NCI-H1105 (cell line): ENCODE measurements at regions not wholly inside any gene's neighbourhood (a gene's known extent, or its start where the extent isn't known, plus 50 kb on each side); places are given as distances from the start of the nearest gene placed in this dataset.
"Not testable (repeated sequence)": the region's sequence is repeated elsewhere in the genome, so short reads cannot be mapped to it uniquely, and the experiment has no call there.

ENCODE experiments used
- DNase-seq: peaks from one replicate; lab custom pipeline; 2025; lab: John Stamatoyannopoulos, UW

DNA sequence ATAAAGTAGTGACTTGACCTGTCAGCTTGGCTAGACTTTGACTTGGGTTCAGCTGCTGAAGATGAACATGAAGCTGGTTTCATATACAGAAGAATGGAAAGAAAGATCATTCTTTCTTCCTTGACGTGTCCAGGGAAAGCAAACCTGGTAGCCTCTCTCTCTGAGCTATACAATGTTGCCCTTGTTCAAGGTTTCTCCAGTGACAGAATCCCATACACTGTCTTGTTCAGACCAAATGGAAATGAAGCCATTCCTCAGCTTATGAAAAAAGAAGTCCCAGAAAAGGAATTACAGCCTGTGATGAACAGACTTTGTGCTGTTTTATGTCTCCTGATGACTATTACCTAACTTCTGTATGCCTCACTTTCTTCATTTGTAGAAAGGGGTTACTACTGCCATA lies 349.8 kb upstream of the KLF4 start:
- no peak for DNase-seq

DNA sequence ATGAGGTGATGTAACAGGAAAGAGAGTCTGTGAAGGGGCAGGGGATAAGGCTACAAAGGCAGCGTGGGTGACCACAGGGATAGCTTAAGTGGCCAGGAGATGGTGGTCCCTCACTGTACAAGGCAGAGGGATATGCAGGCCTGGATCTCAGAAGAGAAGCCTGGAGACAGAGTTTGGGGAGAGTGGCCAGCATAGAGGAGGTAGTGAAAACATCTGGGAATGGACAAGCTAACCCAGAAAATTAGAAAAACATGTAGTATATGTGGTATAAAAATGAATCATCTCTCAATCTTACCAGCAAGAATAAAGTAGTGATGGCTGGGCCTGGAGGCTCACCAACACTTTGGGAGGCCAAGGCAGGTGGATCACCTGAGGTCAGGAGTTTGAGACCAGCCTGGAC lies 349.2 kb upstream of the KLF4 start:
- DNase-seq, result no peak

DNA sequence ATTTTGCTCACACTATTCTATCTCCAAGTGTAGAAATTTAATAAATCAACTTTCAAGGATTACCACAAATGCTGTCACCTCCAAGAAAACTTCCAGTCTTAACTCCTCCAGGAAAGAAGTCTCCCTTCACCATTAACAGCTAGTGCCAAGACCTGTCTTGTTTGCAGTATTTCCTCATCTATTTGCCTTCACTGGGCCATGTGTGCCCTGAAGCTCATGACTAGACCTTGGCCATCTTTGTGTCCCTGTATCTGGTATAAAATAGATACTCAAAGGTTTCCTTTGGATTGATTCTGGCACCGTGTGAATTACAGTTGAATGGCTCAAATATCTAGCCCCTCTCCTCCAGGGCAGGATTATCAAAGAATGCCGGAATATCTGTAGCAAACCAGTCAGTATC lies 346.7 kb upstream of the KLF4 start:
- no peak for DNase-seq

DNA sequence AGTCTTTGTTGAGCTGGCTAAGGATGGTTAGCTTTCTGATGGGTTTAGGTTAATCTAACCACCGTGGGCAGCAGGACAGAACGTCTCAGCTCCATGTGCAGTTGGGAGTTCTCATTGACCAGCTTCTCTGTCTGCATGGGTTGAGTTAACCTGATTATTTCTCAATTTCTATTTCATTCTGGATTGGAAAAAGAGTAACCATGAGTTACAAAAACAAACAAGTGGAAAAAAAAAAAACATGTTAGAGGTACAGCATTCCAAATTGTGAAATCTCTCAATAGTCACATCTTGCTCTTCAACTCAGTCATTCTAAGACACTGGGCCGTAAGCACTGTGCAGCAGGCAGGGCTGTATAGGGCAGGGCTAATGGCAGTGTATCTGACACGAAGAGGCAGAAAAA lies 343.7 kb upstream of the KLF4 start:
- no peak for DNase-seq

DNA sequence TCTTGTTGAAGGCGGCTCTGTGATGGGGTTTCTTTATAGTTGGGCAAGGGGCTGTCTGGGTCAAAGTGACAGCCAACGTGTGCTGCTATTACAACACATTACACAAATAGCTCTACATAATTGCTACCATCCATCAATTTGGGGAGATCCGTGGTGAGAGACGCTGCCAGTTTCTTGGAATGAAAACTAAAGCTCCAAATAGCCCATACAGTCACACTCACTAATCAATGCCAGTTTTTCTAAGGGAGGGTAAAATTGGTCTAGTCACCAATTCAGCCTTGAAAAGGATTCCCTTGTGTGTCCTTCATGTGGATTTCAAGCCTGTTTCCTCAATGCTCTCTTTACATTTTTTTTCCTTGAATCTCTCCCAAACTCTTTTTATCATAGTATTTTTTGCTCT lies 343.3 kb upstream of the KLF4 start:
- no peak for DNase-seq

DNA sequence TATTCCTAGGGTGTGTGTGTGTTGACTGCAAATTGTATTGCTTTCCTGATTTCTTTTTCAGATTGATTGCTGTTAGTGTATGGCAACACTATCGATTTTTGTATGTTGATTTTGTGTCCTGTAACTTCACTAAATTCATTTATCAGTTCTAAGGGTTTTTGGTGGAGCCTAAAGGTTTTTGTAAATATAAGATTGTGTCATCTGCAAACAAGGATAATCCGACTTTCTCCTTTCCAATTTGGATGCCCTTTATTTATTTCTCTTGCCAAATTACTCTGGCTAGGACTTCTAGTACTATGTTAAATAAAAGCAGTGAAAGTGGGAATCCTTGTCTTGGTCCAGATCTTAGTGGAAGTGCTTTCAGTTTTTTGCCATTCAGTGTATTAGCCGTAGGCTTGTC lies 340.9 kb upstream of the KLF4 start:
- DNase-seq, result no peak

DNA sequence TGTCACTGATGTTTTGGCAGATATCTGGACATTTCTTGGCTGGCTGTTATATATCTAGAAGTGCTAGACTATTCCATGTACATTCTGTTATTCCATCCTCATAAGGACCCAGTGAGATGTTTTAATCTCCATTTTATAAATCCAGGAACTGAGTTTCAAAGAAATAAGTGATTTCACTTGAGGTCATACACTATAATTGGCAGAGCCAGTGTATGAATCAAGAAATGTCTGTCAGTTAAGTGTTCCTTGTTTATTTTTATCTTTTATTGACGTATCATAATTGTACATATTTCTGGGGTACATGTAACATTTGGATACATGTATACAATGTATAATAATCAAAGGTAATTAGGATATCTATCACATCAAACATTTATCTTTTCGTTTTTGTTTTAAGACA lies 338.3 kb upstream of the KLF4 start:
- DNase-seq, result no peak

DNA sequence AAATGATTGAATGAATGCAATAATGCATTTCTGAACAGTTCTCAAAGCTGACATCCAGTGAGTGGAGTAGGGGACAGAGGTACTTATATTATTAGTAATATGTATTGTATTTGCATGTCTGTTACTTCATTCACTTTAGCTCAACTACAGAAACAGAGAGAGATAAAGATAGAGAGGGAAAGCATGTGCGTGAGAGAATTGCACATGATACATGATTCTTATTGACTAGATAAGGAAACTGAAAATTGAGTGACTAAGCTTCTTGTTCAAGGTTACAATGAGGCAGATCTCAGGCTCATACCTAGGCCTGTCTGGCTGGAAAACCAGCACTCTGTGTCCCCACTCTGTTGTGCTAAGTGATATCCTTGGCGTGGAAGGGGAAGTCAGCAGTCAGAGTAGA lies 337.7 kb upstream of the KLF4 start:
- DNase-seq, result no peak

DNA sequence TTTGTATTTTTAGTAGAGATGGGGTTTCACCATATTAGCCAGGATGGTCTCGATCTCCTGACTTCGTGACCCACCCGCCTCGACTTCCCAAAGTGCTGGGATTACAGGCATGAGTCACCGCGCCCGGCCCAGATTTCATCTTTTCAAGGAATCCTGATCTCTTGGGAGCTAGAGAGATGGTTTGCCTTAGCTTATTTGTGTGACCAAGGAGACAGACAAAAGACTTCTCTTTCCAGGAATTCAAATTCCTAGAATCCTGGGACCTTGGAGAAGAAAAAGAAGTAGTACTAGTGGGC lies 337.1 kb upstream of the KLF4 start:
- not testable (repeated sequence) for DNase-seq

DNA sequence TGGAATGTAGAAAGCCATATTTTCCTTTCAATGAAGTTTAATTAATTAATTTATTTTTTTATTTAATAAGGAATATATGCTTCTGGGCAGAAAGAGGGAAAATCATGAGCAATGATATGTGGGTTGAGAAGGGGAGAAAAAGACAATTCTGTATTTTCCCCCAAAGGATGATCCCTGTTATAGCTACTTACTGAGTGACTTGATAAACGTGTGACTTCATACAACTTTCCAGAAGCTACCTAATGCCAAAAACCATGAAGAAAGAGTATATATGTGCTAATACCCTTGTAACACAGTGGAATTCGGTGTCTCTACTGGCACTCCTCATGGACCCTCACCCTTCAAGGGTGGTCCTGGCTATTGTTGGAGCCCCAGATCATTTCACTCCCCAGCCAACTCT lies 335.0 kb upstream of the KLF4 start:
- no peak for DNase-seq

DNA sequence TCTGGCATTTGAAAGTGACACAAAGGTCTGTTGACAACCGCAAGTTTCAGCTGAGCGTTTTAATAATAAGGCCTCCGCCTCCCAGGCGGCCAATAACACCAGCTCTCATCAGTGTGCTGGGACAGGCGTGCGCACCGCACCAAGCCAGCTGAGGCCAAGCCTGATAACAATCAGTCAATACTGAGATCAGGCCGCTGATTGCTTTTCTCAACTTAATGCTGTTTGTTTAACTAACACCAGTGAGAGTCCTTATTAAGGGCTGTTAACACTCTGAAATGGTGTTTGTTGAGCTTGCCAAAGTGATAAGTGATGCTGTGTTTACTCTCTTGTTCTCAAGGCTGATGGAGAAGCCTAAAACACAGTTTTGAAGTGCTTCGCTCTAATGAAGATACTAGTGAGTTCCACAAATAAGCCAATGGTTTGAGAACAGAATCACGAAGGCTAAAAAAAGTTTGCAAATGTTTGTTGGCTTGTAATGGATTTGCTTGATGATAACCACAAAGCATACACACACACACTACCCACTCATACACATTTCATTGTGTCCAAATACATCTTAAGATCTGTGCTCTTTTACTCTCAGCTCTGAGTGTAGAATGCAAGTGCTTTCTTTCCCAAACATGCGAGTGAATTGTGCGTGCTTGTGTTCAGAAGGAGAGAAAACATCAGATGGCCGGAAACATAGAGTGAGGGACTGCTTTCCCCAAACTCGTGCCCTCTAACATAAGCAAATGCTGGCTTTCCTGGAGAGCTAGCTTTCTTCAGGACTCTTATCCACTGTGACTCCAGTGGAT lies 330.4 kb upstream of the KLF4 start:
- DNase-seq, result peak; percentile 91

DNA sequence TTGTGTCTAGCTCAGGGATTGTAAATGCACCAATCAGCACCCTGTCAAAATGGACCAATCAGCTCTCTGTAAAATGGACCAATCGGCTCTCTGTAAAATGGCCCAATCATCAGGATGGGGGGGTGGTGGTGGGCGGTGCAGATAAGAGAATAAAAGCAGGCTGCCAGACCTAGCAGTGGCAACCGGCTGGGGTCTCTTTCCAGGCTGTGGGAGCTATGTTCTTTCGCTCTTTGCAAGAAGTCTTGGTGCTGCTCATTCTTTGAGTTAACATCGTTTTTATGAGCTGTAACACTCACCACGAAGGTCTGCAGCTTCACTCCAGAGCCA lies 328.9 kb upstream of the KLF4 start:
- DNase-seq, result not testable (repeated sequence)

DNA sequence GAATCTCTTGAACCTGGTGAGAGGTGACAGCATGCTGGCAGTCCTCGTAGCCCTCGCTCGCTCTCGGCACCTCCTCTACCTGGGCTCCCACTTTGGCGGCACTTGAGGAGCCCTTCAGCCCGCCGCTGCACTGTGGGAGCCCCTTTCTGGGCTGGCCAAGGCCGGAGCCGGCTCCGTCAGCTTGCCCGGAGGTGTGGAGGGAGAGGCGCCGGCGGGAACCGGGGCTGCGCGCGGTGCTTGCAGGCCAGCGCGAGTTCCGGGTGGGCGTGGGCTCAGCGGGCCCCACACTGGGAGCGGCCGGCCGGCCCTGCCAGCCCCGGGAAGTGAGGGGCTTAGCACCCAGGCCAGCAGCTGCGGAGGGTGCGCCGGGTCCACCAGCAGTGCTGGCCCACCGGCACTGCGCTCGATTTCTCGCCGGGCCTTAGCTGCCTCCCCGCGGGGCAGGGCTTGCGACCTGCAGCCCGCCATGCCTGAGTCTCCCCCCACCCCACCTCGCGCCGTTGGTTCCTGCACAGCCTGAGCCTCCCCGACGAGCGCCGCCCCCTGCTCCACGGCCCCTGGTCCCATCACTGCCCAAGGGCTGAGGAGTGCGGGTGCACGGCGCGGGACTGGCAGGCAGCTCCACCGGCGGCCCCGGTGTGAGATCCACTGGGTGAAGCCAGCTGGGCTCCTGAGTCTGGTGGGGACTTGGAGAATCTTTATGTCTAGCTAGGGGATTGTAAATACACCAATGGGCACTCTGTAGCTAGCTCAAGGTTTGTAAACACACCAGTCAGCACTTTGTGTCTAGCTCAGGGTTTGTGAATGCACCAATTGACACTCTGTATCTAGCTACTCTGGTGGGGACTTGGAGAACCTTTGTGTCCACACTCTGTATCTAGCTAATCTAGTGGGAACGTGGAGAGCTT lies 328.3 kb upstream of the KLF4 start:
- not testable (repeated sequence) for DNase-seq

DNA sequence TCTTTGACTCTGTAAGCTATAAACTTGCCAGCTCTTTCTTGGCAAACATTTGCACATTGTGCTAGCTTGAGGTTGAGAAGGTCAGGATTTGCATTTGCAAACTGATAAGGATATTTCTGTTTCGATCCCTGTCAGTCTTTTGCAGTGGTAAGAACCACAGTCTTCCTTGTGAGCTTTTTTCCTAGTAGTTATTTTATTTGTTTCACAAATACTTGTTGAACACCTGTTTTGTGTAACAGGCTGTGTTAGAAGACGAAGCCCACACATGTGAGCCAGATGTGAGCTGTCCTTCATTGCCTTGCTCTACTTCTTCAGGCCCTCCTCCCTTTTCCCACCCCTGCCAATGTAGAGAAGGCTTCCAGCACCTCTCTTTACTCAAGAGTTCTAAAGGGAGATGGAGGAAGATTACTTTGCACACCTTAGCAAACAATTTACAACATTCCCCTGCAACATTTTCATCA lies 327.0 kb upstream of the KLF4 start:
- no peak for DNase-seq

DNA sequence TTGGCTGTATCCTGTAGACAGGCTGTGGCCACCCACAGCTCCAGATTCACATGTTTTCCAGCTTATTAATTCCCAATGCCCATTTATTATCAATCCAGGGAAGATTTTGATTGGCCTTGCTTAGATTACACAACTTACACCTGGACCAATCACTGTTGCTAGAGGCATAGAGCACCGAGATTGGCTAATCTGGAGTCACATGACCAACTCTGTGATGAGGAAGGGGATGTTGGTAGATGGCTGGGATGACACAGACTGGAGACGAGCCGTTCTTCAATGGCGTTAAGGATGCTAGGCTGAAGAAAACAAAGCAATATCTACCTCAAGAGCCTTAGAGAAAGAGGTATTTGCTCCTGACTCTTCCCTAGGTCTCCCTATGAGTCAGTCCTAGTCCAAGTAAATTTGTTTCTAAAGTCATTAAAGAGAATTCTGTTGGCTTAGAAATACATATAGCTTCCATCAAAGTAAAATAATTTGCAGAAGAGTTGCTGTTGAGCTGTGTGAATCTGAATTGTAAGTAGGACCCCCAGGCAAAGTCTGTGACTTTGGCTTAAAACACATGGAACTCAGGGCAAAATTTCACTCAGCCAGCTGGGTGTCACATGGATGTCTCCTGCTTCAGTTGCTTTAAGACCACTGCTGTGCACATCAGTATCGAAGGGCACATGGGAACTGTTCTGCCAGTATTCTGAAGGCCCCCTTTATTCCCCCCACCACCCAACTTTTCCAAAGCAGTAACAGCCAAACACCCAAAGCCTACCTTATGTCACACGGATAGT lies 326.4 kb upstream of the KLF4 start:
- DNase-seq, result no peak

DNA sequence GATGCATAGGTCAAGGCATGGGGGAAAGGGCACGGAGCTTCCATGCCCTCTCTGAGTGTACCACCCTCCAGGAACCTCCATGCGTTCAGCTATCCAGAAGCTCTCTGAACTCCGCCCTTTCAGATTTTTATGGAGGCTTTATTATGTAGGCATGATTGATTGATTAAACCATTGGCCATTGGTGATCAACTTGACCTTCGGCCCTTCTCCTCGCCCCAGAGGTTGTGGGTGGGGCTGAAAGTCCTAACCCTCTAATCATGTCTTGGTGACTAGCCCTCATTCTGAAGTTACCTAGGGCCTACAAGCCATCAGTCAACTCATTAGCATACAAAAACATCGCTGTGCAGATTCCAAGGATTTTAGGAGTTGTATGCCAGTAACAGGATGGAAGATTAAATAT lies 323.7 kb upstream of the KLF4 start:
- no peak for DNase-seq

DNA sequence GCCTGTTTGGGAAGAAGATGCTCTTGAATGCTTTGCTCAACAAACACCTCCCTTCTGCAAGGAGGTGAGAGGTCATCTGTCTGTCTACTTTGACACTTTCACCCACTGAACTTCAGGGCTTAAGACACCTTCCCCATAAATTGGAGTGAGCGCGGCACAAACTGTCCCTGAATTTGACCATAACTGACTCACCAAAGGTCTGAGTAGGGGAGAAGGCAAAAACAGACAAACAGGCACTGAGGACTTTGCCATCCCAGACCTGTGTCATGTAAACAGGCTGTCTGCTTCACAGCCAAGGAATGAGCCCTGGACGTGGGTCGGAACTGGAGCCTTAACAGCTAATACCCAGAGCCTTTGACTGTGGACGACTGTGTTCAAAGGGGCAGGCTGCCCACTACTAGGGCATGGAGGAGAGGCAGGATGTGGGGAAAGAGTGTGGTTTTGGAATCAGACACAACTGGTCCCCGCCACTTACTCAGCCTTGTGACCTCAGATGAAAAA lies 320.9 kb upstream of the KLF4 start:
- no peak for DNase-seq

DNA sequence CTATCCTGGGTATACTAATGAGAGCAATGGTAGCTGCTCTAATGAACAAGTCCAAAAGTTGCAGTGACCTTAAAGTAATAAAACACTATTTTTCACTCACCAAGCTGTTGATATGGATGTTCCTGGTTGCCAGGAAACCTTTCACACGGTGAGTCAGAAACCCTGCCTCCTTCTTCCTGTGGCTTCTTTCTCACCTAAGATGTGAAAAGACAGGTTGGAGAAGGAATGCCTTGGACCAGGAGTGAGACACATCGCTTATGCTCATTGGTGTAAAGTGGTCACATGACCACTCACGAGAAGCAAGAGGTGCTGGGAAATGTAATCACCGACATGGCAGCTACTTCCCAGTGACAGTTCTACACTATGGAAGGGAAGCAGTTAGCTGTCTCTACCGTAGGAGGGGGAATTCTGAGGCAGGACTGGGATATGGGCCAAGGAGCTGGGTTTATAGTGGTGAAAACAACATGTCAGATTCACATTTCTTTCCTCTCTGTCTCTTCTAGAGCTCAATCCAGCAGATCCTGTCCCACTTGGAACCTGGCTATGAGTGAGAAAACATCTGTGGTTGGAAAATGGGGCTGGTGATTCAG lies 320.4 kb upstream of the KLF4 start:
- DNase-seq, result no peak

DNA sequence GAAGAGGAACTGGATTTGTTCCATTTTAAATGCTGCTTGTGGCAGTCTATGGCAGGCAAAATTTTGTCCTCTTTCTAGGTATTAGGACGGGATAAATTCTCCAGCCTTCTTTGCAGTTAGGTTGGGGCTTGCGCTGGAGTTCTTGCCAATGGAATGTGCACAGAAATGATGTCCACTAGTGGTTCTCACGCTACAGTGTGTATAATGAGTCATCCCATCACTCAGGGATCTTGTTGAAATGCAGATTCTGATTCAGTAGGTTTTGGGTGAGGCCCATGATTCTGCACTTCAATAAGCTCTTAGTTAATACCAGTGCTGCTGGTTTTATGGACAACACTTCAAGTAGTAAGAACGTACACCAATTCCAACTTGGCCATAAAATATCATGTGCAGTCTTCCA lies 317.6 kb upstream of the KLF4 start:
- DNase-seq, result no peak

DNA sequence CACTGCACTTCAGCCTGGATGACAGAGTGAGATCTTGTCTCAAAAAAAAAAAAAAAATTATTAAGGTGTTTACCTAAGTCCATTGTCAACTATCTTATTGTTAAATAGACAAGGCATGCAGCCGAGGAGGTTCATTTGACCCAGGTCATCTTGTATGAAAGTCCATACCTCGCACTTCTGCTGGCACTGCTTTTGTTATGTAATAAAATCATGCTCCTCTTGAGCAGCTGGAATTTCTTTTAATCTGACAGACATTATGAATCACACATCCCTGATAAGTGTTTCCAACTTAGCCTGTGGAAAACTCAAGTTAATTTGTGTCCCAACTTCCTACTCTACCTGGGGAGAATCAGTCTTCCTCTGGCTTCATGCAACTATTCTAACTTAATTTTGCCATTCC lies 315.6 kb upstream of the KLF4 start:
- no peak for DNase-seq

DNA sequence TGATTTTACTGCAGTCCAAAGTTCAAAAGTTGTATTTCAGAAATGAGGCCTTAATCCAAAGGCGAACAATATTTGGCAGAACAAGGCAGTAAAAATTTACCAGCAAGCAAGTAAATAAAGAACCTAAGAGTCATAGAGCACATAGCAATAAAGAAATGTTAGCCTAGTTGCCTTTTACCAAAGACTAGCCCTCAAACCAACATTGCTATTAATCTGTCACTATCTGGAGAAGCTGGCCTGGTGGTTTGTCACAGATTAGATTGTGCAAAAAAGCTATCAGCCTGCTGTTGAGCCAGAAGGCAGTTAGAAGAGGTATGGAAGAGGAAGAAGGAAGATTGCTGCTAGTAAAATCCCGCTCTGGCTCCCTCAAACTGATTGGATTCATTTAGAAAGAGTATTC lies 304.7 kb upstream of the KLF4 start:
- no peak for DNase-seq

DNA sequence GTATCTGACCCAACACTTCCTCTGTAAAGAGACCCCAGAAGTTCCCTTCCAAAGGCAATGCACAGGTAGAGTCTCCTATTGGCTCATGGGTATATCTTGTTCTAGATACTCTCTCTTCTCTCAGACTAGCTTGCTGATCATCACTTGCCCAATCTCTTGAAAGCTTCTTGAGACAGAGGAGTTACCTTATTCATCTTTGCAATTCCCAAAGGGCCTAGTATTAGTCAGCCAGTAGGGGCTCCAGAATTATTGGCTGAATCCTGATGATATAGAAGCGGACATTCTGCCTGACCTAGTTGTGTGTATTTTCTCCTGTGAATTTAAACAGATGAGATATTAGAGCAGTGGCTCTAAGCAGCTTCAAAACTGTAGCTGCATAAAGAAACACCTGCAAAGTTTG lies 304.0 kb upstream of the KLF4 start:
- DNase-seq, result no peak
